CD4-positive, alpha-beta T cell (primary cell): ENCODE measurements at regions not wholly inside any gene's neighbourhood (a gene's known extent, or its start where the extent isn't known, plus 50 kb on each side); places are given as distances from the start of the nearest gene placed in this dataset.
"Not testable (repeated sequence)": the region's sequence is repeated elsewhere in the genome, so short reads cannot be mapped to it uniquely, and the experiment has no call there.

Experiments
- ATAC-seq: fragments of 200-7000 bp; cut with Tn5 transposase; one replicate; pipeline ENCODE4 v1.10.0; 2022; ENCODE audit warnings: mild to moderate bottlenecking; ENCODE audit not compliant: poor library complexity
- CTCF ChIA-PET: fragments of 350-600 bp; sonication (Branson Sonifier 250); formaldehyde crosslinking; loops from one replicate; lab custom pipeline; 2021; ENCODE audit warnings: antibody characterized with exemption, inconsistent platforms; lab: Charles Lee
- POLR2A ChIA-PET: fragments of 350-600 bp; sonication (Branson Sonifier 250); formaldehyde crosslinking; loops from one replicate; lab custom pipeline; 2021; ENCODE audit warnings: antibody characterized with exemption, inconsistent platforms; lab: Charles Lee
- DNase-seq, 14 experiments: peaks; one replicate each; pipeline ENCODE4 v3.0.0-alpha.2; 2013 to 2020; ENCODE audit warnings: mixed read lengths in 2 of 14
- H3K27ac ChIP-seq, 2 donors: one replicate each; pipeline versions ENCODE4 v1.5.1 to v1.7.0; 2013; ENCODE audit warnings: low read length in 2 of 2, low read depth in 1 of 2, mild to moderate bottlenecking in 1 of 2
- H3K27me3 ChIP-seq, 2 experiments: 1 replicate in 1 of 2; 2 replicates in 1 of 2; pipeline versions ENCODE4 v1.6.1 to v1.7.0; 2013; ENCODE audit warnings: low read length in 2 of 2, control low read depth in 1 of 2, mild to moderate bottlenecking in 1 of 2, moderate library complexity in 1 of 2; ENCODE audit not compliant: insufficient read depth in 2 of 2, control insufficient read depth in 1 of 2
- H3K36me3 ChIP-seq: one replicate; pipeline ENCODE4 v1.6.1; 2013; ENCODE audit warnings: low read length, control low read depth; ENCODE audit not compliant: insufficient read depth
- H3K4me1 ChIP-seq: one replicate; pipeline ENCODE4 v1.6.1; 2013; ENCODE audit warnings: low read length, control low read depth; ENCODE audit not compliant: insufficient read depth
- H3K4me3 ChIP-seq: one replicate; pipeline ENCODE4 v1.5.1; 2013; ENCODE audit warnings: mild to moderate bottlenecking, low read length, moderate library complexity
- H3K9me3 ChIP-seq, 2 experiments: 1 replicate in 1 of 2; 2 replicates in 1 of 2; pipeline versions ENCODE4 v1.6.1 to v1.7.0; 2013; ENCODE audit warnings: low read length in 2 of 2, mild to moderate bottlenecking in 2 of 2, control low read depth in 1 of 2, moderate library complexity in 1 of 2; ENCODE audit not compliant: control insufficient read depth in 1 of 2, insufficient read depth in 1 of 2
- H3K27ac Mint-ChIP-seq: one replicate; pipeline ENCODE4 v1.8.0; 2020; ENCODE audit warnings: mixed read lengths
- H3K27me3 Mint-ChIP-seq: one replicate; pipeline ENCODE4 v1.8.0; 2021; ENCODE audit warnings: mixed read lengths
- H3K36me3 Mint-ChIP-seq: one replicate; pipeline ENCODE4 v1.8.0; 2021; ENCODE audit warnings: low read depth, mixed read lengths
- H3K4me1 Mint-ChIP-seq: one replicate; pipeline ENCODE4 v1.8.0; 2021; ENCODE audit warnings: low read depth, mixed read lengths
- H3K4me3 Mint-ChIP-seq: one replicate; pipeline ENCODE4 v1.8.0; 2020; ENCODE audit warnings: mild to moderate bottlenecking, mixed read lengths
- H3K9me3 Mint-ChIP-seq: one replicate; pipeline ENCODE4 v1.8.0; 2020; ENCODE audit warnings: mixed read lengths
- CTCF ChIP-seq: fragments of 200-600 bp; IDR thresholded peaks from one replicate; pipeline ENCODE4 v1.8.0; 2022; ENCODE audit warnings: antibody characterized with exemption, mild to moderate bottlenecking
- intact Hi-C, 2 experiments: fragments of 100-400 bp; cut with DNase I in 1 of 2; cut with micrococcal nuclease in 1 of 2; formaldehyde crosslinking; loops; one replicate each; pipeline versions ENCODE4 v1.15.1 to v1.9.0; 2023 to 2025; cut with DNase I, micrococcal nuclease

DNA sequence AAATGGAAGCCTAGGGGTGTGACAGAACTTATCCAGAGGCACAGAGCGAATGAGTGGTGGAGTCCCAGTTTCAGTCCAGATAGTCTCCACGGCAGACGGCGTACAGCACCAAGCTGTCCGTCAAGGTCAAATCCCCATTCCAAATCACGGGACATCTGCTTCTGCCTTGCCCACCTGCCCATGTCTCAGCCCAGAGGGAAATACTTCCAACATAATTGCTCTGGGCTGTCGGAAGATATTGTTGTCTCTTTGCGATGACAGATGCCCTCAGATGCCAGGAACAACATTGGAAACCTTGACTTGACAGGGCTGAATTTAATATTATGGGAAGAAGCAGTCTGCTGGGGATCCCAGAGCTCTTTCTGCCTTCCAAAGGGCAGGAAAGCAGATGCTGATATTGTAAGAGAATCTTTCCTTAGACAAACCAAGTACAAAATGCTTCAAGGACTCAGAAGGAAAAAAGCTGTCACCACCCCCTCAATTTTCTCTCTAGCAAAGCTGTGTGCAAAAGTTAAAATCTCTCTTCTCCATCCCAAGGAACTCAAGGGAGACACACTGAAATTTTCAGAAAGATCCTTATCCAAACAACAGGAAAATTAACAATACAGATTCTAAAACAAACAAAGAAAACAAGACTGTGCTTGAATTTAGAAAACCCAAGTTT is 364.0 kb downstream of the LRATD1 start:
- no peaks in the 10 kb centered on the region for H3K36me3 Mint-ChIP-seq
- intact Hi-C loops, result no loop called here
- ATAC-seq (no peak), DNase-seq (no peak)
- TF ChIP-seq CTCF, result no peak
- ChIA-PET POLR2A (no interaction called here), CTCF (no interaction called here)
- no peak overlapping the region for H3K4me3 Mint-ChIP-seq
- no peaks in the 10 kb centered on the region for H3K9me3 ChIP-seq
- peaks cover 11% of the 10 kb centered on the region for H3K27me3 Mint-ChIP-seq
- no peaks in the 10 kb centered on the region for H3K9me3 Mint-ChIP-seq
- H3K4me1 ChIP-seq, result no peaks in the 10 kb centered on the region
- no peaks in the 10 kb centered on the region for H3K27me3 ChIP-seq
- no peak overlapping the region for H3K27ac Mint-ChIP-seq
- no peak overlapping the region for H3K4me3 ChIP-seq
- H3K4me1 Mint-ChIP-seq, result no peaks in the 10 kb centered on the region
- H3K27ac ChIP-seq, result no peak overlapping the region
- no peaks in the 10 kb centered on the region for H3K36me3 ChIP-seq

- no peak for DNase-seq
- Histone ChIP-seq H3K9me3 (no peaks in the 10 kb centered on the region), H3K27ac (no peak overlapping the region), H3K4me3 (no peak overlapping the region), H3K27me3 (no peaks in the 10 kb centered on the region), H3K4me1 (no peaks in the 10 kb centered on the region), H3K36me3 (no peaks in the 10 kb centered on the region)
- intact Hi-C loops, result no loop called here
- Mint-ChIP-seq H3K27ac (no peak overlapping the region), H3K36me3 (no peaks in the 10 kb centered on the region), H3K9me3 (no peaks in the 10 kb centered on the region), H3K27me3 (peaks cover 11% of the 10 kb centered on the region), H3K4me3 (no peak overlapping the region), H3K4me1 (no peaks in the 10 kb centered on the region)
- ATAC-seq, result no peak
- no peak for TF ChIP-seq CTCF
- CTCF ChIA-PET, result no interaction called here
- POLR2A ChIA-PET, result no interaction called here
Observed at GRCh38 chr2:14998546-14998945, 366.0 kb downstream of the LRATD1 start.

DNA sequence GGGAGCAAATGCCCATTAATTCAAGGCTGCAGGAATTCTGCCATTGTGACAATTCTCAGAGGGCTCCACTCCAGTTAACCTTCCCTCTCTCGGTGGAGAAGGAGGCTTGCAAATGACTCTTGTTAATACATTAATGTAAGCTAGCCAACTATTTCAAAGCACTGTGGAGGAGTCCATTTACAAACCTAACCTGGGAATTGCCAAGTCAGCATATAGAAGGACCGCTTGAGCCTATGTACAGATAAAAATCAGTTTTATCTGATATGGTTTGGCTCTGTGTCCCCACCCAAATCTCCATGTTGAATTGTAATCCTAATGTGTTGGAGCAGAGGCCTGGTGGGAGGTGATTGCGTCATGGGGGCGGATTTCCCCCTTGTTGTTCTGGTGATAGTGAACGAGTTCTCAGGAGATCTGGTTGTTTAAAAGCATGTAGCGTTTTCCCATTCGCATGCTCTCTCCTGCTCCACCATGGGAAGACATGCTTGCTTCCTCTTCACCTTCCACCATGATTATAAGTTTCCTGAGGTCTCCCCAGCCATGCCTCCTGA is 366.7 kb downstream of the LRATD1 start:
- no peaks in the 10 kb centered on the region for H3K36me3 Mint-ChIP-seq
- H3K9me3 Mint-ChIP-seq, result no peaks in the 10 kb centered on the region
- intact Hi-C loops, result no loop called here
- Histone ChIP-seq H3K4me3 (no peak overlapping the region), H3K9me3 (no peaks in the 10 kb centered on the region), H3K27me3 (no peaks in the 10 kb centered on the region), H3K27ac (no peak overlapping the region), H3K36me3 (no peaks in the 10 kb centered on the region), H3K4me1 (no peaks in the 10 kb centered on the region)
- no peaks in the 10 kb centered on the region for H3K4me1 Mint-ChIP-seq
- no peak for TF ChIP-seq CTCF
- H3K27ac Mint-ChIP-seq, result no peak overlapping the region
- H3K27me3 Mint-ChIP-seq, result peaks cover 11% of the 10 kb centered on the region
- DNase-seq (no peak), ATAC-seq (no peak)
- CTCF ChIA-PET, result no interaction called here
- POLR2A ChIA-PET, result no interaction called here
- H3K4me3 Mint-ChIP-seq, result no peak overlapping the region

- H3K4me1 ChIP-seq, POLR2A ChIA-PET, H3K27me3 Mint-ChIP-seq, H3K36me3 ChIP-seq, intact Hi-C loops, H3K9me3 ChIP-seq, H3K27me3 ChIP-seq, H3K27ac Mint-ChIP-seq, H3K36me3 Mint-ChIP-seq, H3K9me3 Mint-ChIP-seq, H3K27ac ChIP-seq, H3K4me3 ChIP-seq, H3K4me1 Mint-ChIP-seq, DNase-seq, ATAC-seq, CTCF ChIA-PET, H3K4me3 Mint-ChIP-seq: not testable (repeated sequence)
Observed at GRCh38 chr2:15002519-15002918, 370.0 kb downstream of the LRATD1 start.
